IPS-18a (cell line): ENCODE measurements at regions not wholly inside any gene's neighbourhood (a gene's known extent, or its start where the extent isn't known, plus 50 kb on each side); places are given as distances from the start of the nearest gene placed in this dataset.

Experiments
- H3K27ac ChIP-seq: one replicate; pipeline ENCODE4 v1.5.1; 2013; ENCODE audit warnings: low read length
- H3K27me3 ChIP-seq: one replicate; pipeline ENCODE4 v1.6.1; 2013; ENCODE audit warnings: mild to moderate bottlenecking, low read length; ENCODE audit not compliant: control insufficient read depth, insufficient read depth
- H3K36me3 ChIP-seq: one replicate; pipeline ENCODE4 v1.6.1; 2013; ENCODE audit warnings: low read depth, low read length; ENCODE audit not compliant: control insufficient read depth
- H3K4me1 ChIP-seq: one replicate; pipeline ENCODE4 v1.6.1; 2013; ENCODE audit warnings: low read depth, low read length; ENCODE audit not compliant: control insufficient read depth
- H3K4me3 ChIP-seq: one replicate; pipeline ENCODE4 v1.5.1; 2013; ENCODE audit warnings: low read length
- H3K9ac ChIP-seq: one replicate; pipeline ENCODE4 v1.6.1; 2013; ENCODE audit warnings: mild to moderate bottlenecking, low read length, moderate library complexity
- H3K9me3 ChIP-seq: one replicate; pipeline ENCODE4 v1.6.1; 2013; ENCODE audit warnings: low read depth, low read length; ENCODE audit not compliant: control insufficient read depth

DNA sequence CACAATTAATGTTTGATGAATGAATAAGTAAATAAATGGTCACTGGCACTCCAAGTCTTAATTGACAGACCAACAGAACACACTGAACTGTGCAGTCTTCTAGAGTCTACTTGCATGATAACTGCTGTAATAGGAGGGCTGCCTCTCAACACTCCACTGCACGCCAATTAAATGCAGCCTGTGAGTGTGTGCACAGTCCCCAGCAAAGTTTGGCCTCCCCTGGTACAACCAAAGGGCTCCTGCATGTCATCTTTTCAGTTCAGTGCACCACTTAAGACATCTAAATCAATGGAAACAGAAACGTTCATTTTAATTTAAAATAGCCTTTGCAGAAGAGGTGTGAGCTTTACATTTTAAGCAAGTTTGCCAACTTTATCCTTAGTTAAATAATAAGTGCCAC lies 121.7 kb upstream of the USP15 start:
- no peak overlapping the region for H3K4me3 ChIP-seq
- no peaks in the 10 kb centered on the region for H3K4me1 ChIP-seq
- no peaks in the 10 kb centered on the region for H3K9me3 ChIP-seq
- H3K9ac ChIP-seq = no peak overlapping the region
- H3K36me3 ChIP-seq = no peaks in the 10 kb centered on the region
- no peaks in the 10 kb centered on the region for H3K27me3 ChIP-seq
- no peak overlapping the region for H3K27ac ChIP-seq

DNA sequence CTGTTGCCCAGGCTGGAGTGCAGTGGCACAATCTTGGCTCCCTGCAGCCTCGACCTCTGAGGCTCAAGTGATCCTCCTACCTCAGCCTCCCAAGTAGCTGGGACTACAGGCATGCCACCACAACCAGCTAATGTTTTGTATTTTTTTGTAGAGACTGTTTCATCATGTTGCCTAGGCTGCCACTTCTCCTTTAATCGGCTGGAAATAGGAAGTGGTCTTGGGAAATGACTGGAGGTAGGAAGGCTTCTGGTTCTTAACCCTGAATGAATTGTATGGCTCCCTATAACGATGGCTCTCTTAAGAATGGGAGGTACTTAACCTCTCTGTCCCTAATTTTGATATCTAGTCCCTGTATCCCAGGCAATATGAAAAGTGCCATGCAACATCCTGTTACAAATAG lies 113.9 kb upstream of the USP15 start:
- H3K4me1 ChIP-seq = no peaks in the 10 kb centered on the region
- no peak overlapping the region for H3K27ac ChIP-seq
- H3K27me3 ChIP-seq = no peaks in the 10 kb centered on the region
- H3K36me3 ChIP-seq = no peaks in the 10 kb centered on the region
- H3K4me3 ChIP-seq = no peak overlapping the region
- H3K9me3 ChIP-seq = no peaks in the 10 kb centered on the region
- H3K9ac ChIP-seq = no peak overlapping the region

DNA sequence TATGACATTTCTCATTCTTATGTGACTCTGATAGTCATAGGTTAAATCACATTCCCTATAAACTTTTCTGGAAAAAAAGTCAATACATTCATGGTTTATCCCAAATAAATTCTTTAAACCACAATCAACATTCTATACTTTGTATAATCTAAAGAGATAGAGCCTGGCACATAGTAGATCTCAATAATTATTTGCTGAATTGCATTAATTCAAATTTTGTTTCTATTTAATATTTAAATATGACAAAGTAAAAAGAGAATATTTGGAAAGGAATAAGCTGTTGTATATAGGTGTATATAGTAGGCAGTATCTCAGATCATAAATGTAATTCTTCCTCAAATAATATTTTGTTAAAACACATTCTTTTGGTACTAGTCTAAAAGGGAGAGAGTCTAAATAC lies 102.2 kb upstream of the USP15 start:
- Histone ChIP-seq H3K9ac (no peak overlapping the region), H3K9me3 (no peaks in the 10 kb centered on the region), H3K27me3 (no peaks in the 10 kb centered on the region), H3K4me1 (no peaks in the 10 kb centered on the region), H3K36me3 (no peaks in the 10 kb centered on the region), H3K4me3 (no peak overlapping the region), H3K27ac (no peak overlapping the region)

DNA sequence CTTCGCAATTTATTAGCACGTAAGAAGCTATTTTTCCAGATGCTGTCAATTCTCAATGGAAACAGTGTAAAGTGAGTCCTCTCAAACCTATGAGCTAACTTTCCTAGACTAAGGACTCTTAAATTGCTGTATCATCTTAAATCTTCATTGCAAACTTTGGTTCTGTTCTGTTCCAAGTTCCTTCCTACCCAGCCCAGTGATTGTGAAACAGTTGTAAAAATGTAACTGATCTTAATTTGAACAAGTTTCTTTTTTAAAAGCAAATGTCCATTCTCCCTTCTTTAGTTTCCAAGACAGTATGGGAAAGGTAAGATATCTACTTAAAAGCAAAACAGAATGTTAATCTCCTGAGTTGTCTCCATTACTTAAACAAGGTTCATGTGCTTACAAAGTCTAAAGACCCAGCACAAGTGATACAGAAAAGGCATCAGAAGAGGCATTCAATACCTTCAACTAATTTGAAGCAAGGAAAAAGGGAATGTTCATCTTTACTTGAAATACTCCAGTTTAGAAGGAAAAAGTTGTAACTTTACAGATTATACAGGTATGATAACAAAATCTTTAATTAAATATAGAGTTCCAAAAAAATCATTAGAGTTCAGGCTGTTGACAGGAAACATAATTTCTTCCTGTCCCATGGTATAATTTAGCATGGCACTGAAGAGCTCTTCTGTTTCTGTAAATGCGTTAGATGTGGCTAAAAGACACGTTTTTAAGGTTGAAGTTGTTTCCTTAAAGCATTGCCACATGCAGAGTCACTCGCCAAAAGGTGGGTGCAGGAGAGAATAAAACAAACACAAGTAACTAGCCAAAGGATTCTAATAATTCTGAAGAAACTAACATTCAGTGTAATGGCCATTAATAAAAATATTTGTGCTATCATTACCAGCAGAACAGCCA lies 101.5 kb upstream of the USP15 start:
- Histone ChIP-seq H3K9ac (no peak overlapping the region), H3K36me3 (no peaks in the 10 kb centered on the region), H3K4me3 (no peak overlapping the region), H3K9me3 (no peaks in the 10 kb centered on the region), H3K27ac (no peak overlapping the region), H3K4me1 (peaks cover 3% of the 10 kb centered on the region), H3K27me3 (no peaks in the 10 kb centered on the region)

DNA sequence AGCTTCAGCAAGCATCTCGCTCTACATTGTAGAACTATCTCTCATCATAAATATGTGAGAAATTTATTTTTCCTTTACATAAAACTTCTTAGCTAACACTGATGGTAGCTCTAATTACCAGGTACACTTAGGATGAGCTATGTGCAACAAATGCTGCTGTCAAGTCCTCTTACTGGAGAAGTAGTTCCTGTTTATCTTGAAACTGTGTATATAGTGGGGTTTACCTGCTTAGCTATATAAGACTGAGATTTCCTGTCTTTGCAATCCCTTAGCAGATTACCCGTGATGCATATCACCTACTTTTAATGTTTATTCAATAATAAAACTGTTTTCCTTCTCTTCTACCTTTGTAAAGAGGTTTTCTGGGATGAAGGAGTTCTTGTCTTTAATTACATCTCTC lies 98.0 kb upstream of the USP15 start:
- Histone ChIP-seq H3K27me3 (no peaks in the 10 kb centered on the region), H3K27ac (no peak overlapping the region), H3K4me3 (no peak overlapping the region), H3K9ac (no peak overlapping the region), H3K4me1 (peaks cover 3% of the 10 kb centered on the region), H3K9me3 (no peaks in the 10 kb centered on the region), H3K36me3 (no peaks in the 10 kb centered on the region)

DNA sequence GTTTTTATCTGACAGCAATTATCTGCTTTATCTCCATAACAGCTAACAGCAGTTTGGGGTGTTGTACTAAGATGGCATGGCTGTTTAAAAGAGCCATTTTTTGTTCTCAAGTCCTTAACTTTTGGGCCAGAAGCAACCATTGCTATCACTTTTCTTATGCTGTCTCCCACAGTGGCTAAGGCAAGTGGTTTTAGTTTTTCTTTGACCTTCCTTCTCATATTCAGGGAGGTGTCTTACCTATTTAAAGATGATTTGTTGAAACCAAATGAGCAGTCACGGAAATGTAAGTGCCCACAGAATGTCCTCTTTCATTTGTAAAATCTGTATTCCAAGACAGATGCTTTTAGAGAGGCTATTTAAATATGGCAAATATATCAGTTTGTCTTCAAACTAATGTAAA lies 96.8 kb upstream of the USP15 start:
- Histone ChIP-seq H3K27me3 (no peaks in the 10 kb centered on the region), H3K27ac (no peak overlapping the region), H3K9me3 (no peaks in the 10 kb centered on the region), H3K4me3 (no peak overlapping the region), H3K9ac (no peak overlapping the region), H3K4me1 (peaks cover 3% of the 10 kb centered on the region), H3K36me3 (no peaks in the 10 kb centered on the region)

DNA sequence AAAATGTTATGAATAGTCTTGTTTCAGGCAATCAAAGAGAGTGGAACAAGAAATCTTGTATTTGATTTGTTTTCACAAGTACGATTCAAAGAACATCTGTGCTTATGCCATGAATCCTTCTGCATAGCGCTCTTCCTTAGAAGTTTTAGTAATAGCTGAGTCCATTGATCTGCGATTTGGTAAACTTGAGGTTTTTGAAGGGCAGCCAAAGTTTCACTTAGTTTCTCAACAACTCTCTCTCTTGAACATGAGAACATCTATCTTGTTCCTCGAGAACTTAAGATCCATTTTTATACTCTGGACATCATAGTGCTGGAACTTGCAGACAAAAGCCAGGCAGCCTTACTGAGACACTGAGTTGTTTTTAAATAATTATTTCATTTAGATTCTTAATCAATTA lies 96.2 kb upstream of the USP15 start:
- Histone ChIP-seq H3K4me1 (peaks cover 3% of the 10 kb centered on the region), H3K9ac (no peak overlapping the region), H3K27ac (no peak overlapping the region), H3K27me3 (no peaks in the 10 kb centered on the region), H3K9me3 (no peaks in the 10 kb centered on the region), H3K36me3 (no peaks in the 10 kb centered on the region), H3K4me3 (no peak overlapping the region)

DNA sequence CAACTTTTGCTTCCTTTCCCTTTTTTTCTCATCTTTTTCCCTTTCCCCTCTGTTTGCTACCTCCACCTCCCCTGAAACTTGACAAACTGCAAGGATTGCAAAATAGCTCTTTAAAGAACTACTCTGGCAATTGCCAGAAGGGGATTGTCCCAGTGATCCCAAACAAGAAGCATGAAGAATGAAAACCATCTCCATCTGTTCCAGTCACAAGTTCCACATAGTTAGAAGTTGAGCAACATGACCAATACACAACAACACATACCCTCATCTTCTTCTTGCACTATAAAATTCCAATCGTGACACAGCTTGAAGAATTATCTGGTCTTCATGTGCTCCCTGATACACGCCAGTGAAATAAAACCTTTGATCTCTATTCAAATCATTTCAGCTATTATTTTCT lies 93.7 kb upstream of the USP15 start:
- no peak overlapping the region for H3K4me3 ChIP-seq
- no peaks in the 10 kb centered on the region for H3K27me3 ChIP-seq
- H3K27ac ChIP-seq = no peak overlapping the region
- H3K9ac ChIP-seq = no peak overlapping the region
- H3K36me3 ChIP-seq = no peaks in the 10 kb centered on the region
- no peaks in the 10 kb centered on the region for H3K9me3 ChIP-seq
- H3K4me1 ChIP-seq = peaks cover 3% of the 10 kb centered on the region

DNA sequence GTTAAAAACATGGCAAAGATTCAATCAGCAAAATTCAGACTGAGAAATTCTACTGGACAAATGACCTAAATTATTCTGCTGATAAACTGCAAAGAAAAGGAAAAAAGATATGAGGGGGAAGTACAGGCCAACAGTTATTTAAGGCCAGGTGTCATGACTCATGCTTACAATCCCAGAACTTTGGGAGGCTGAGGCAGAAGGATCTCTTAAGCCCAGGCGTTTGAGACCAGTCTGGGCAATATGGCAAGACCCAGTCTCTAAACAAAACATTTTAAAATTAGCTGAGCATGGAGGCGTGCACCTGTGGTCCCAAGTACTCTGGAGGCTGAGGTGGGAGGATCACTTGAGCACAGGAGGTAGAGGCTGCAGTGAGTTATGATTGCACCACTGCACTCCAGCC lies 91.8 kb upstream of the USP15 start:
- no peaks in the 10 kb centered on the region for H3K27me3 ChIP-seq
- peaks cover 2% of the 10 kb centered on the region for H3K4me1 ChIP-seq

DNA sequence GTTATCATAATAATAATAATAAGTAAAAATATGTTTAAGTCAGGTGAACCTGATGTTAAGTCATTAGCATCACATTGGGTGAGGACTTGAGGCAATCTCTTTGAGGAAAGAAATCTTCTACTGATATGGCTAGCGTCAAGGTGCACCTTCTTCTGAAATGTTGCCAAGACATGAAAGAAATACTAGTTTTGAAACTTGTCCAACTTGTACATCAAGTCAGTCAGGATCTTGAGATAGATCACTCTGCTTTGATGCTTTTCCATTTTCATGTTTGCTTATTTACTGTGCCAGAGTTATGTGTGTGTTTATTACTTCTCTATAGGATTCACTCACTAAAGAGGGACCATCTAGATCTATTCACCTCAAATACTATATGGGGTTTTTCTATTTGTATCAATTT lies 90.0 kb upstream of the USP15 start:
- Histone ChIP-seq H3K9ac (no peak overlapping the region), H3K36me3 (no peaks in the 10 kb centered on the region), H3K4me3 (no peak overlapping the region)

More for the DNA sequence above, 91.8 kb upstream of the USP15 start:
- Histone ChIP-seq H3K4me3 (no peak overlapping the region), H3K9ac (no peak overlapping the region), H3K9me3 (no peaks in the 10 kb centered on the region), H3K36me3 (no peaks in the 10 kb centered on the region), H3K27ac (no peak overlapping the region)

DNA sequence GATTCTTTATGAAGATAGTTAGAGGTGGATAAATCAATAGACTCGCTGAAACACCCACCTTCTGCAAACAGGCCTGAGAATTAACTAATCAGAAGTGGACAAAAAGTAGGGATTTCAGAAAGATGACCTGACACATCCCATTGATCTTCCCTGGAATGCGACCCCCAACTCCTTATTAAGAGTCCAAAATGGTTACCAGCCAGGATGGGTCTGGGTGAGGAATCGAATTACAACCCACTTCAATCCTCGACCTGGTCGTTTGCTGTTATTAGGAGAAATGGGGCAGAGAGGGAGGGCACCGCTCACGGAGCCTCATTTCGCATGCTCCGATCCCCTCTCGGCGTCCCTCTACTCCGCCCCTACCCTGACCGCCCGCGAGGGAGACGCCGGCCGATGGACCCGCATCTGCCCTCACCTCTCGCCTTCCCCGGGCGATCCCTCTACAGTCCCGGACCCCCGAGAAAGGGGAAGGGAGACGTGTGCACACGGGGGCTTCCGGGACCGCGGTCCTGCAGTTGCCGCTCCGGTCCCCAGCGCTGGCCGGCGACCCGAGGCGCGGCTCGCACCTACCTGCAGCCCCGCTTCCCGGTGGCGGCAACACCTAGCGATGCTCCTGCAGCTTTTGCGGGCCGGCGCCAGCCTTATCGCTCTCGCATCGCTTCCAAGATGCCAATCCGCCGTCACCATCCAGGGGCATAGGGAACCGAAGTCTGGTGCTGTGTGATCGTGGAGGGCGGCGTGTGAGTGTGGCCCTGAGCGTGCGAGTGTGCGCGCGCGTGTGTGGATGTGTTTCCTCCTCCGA lies 69.3 kb upstream of the USP15 start:
- Histone ChIP-seq H3K27ac (no peak overlapping the region), H3K4me3 (peak overlapping the region; percentile 79), H3K27me3 (peaks cover 45% of the 10 kb centered on the region), H3K9me3 (no peaks in the 10 kb centered on the region), H3K9ac (no peak overlapping the region), H3K4me1 (peaks cover 8% of the 10 kb centered on the region), H3K36me3 (no peaks in the 10 kb centered on the region)

More for the DNA sequence above, 90.0 kb upstream of the USP15 start:
- Histone ChIP-seq H3K27ac (no peak overlapping the region), H3K4me1 (no peaks in the 10 kb centered on the region), H3K9me3 (no peaks in the 10 kb centered on the region), H3K27me3 (no peaks in the 10 kb centered on the region)
